PC-3 (cell line): ENCODE measurements at regions not wholly inside any gene's neighbourhood (a gene's known extent, or its start where the extent isn't known, plus 50 kb on each side); places are given as distances from the start of the nearest gene placed in this dataset.
"Not testable (repeated sequence)": the region's sequence is repeated elsewhere in the genome, so short reads cannot be mapped to it uniquely, and the experiment has no call there.

Experiments
- ATAC-seq: fragments of 200-7000 bp; cut with Tn5 transposase; 2 replicates; pipeline ENCODE4 v1.9.1; 2020; ENCODE audit warnings: mild to moderate bottlenecking, moderate library complexity
- BruUV-seq: library from RNA; stranded (reverse); fragments of 400-500 nt; replicated peaks from 2 replicates; lab custom pipeline; 2021; lab: Mats Ljungman, UMichigan
- CTCF ChIA-PET: fragments of 300-600 bp; sonication (Branson Sonifier 250); formaldehyde crosslinking; loops from one replicate; lab custom pipeline; 2022; ENCODE audit warnings: antibody characterized with exemption; lab: Charles Lee
- POLR2A ChIA-PET: fragments of 300-600 bp; sonication (Branson Sonifier 250); formaldehyde crosslinking; loops from one replicate; lab custom pipeline; 2022; ENCODE audit warnings: antibody characterized with exemption; ENCODE audit not compliant: unreplicated experiment; lab: Charles Lee
- DNase-seq: peaks from one replicate; pipeline ENCODE4 v3.0.0-alpha.2; 2015
- H2AFZ ChIP-seq: fragments of 300-600 bp; sonication (generic); 2 replicates; pipeline ENCODE4 v1.6.0; 2016; ENCODE audit warnings: antibody characterized with exemption, low read length
- H3F3A ChIP-seq: fragments of 300-600 bp; sonication (generic); one replicate; pipeline ENCODE4 v1.6.0; 2017; ENCODE audit warnings: antibody characterized with exemption, low read length, control low read depth, mild to moderate bottlenecking; ENCODE audit not compliant: unreplicated experiment
- H3K27ac ChIP-seq: fragments of 300-600 bp; sonication (generic); 2 replicates; pipeline ENCODE4 v1.5.1; 2016; ENCODE audit warnings: mild to moderate bottlenecking, low read length
- H3K27me3 ChIP-seq: fragments of 300-600 bp; sonication (generic); 2 replicates; pipeline ENCODE4 v1.6.1; 2016; ENCODE audit warnings: low read length, mixed read lengths
- H3K36me3 ChIP-seq: fragments of 300-600 bp; sonication (generic); 2 replicates; pipeline ENCODE4 v1.6.1; 2016; ENCODE audit warnings: low read depth, mixed run types, low read length, mixed read lengths
- H3K4me1 ChIP-seq: fragments of 300-600 bp; sonication (generic); 2 replicates; pipeline ENCODE4 v1.5.1; 2016; ENCODE audit warnings: low read length; ENCODE audit not compliant: insufficient read depth
- H3K4me2 ChIP-seq: fragments of 300-600 bp; sonication (generic); 2 replicates; pipeline ENCODE4 v1.6.0; 2016; ENCODE audit warnings: low read length
- H3K4me3 ChIP-seq: fragments of 300-600 bp; sonication (generic); 2 replicates; pipeline ENCODE4 v1.5.1; 2016; ENCODE audit warnings: mild to moderate bottlenecking, low read length, mixed read lengths
- H3K79me2 ChIP-seq: fragments of 300-600 bp; sonication (generic); 2 replicates; pipeline ENCODE4 v1.6.1; 2017; ENCODE audit warnings: low read length, mixed read lengths
- H3K9ac ChIP-seq: fragments of 300-600 bp; sonication (generic); 2 replicates; pipeline ENCODE4 v1.6.0; 2016; ENCODE audit warnings: mild to moderate bottlenecking, low read length
- H3K9me2 ChIP-seq: fragments of 300-600 bp; sonication (generic); replicated peaks from 2 replicates; pipeline ENCODE4 v1.6.1; 2016; ENCODE audit warnings: mixed run types, low read length, mixed read lengths
- H3K9me3 ChIP-seq: fragments of 300-600 bp; sonication (generic); 2 replicates; pipeline ENCODE4 v1.6.1; 2016; ENCODE audit warnings: low read length, mixed read lengths
- H4K20me1 ChIP-seq: fragments of 300-600 bp; sonication (generic); 2 replicates; pipeline ENCODE4 v1.6.1; 2016; ENCODE audit warnings: low read length, mixed read lengths
- EZH2 ChIP-seq: fragments of 300-600 bp; sonication (generic); IDR thresholded peaks from one replicate; pipeline ENCODE4 v1.6.1; 2017; ENCODE audit warnings: antibody characterized with exemption, mild to moderate bottlenecking, low read length; ENCODE audit not compliant: unreplicated experiment
- EZH2phosphoT487 ChIP-seq: fragments of 300-600 bp; sonication (generic); IDR thresholded peaks from 2 replicates; pipeline ENCODE4 v1.6.1; 2018; ENCODE audit warnings: mild to moderate bottlenecking, antibody characterized with exemption, low read length, borderline replicate concordance
- intact Hi-C: fragments of 100-400 bp; cut with micrococcal nuclease; formaldehyde crosslinking; loops from 2 replicates; pipeline ENCODE4 v1.9.0; 2023
- TF ChIP-seq, protein P1 (sequence below): fragments of 300-600 bp; sonication (generic); conservative IDR thresholded peaks from 2 replicates; pipeline ENCODE4 v1.5.1; 2017; ENCODE audit warnings: antibody characterized with exemption, low read depth, mild to moderate bottlenecking, low read length

DNA sequence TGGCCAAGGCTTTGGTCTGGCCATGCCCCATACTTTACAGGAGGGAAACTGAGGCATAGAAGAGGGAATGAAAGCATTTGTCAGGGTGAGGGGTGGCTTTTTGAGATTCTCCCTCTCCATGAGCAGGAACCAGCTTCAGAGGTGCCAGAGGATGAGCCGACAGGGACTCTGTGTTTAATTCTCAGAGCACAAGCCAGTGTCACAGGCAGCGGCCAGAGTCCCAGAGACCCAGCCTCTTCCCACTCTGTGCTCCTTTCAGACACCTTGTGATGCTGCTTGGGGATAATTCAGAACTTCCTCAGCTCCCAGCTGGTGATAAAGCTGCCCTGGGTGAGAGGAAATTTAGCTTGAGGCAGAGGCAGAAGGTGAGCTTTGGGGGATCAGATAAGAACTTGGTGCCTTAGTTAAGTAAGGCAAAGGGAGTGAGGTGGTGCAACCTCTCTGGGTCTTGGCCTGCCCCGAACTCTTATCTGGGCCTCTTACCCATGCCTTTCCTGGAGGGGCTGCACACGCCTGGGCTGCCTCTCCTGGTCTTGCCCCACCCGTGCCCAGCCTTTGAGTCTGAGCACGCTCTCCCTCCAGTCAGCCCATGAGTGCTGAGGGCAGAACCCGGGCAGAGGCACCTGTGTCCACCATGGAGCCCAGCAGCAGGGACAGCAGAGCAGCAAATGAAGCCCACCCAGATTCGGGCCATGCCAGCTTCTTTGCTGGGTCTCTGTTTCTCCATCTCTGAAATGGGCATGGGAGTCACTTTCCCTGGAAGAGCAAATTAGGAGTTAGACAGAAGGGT, 175.6 kb upstream of the C1orf174 start:
- Histone ChIP-seq H3K9ac (no peak overlapping the region), H3K36me3 (no peaks in the 10 kb centered on the region), H3K27ac (no peak overlapping the region), H3F3A (no peaks in the 10 kb centered on the region), H3K9me2 (no peaks in the 10 kb centered on the region), H3K27me3 (peaks cover 45% of the 10 kb centered on the region), H3K4me2 (no peak overlapping the region), H3K4me1 (no peaks in the 10 kb centered on the region), H4K20me1 (no peaks in the 10 kb centered on the region), H3K9me3 (peaks cover 8% of the 10 kb centered on the region; the same call in 1 of the 2 replicates), H3K79me2 (no peaks in the 10 kb centered on the region), H3K4me3 (no peak overlapping the region), H2AFZ (no peak overlapping the region)
- ChIA-PET POLR2A (no interaction called here), CTCF (no interaction called here)
- ATAC-seq, result no peak
- TF ChIP-seq EZH2 (no peak), EZH2phosphoT487 (no peak)
- TF ChIP-seq, protein P1, sequence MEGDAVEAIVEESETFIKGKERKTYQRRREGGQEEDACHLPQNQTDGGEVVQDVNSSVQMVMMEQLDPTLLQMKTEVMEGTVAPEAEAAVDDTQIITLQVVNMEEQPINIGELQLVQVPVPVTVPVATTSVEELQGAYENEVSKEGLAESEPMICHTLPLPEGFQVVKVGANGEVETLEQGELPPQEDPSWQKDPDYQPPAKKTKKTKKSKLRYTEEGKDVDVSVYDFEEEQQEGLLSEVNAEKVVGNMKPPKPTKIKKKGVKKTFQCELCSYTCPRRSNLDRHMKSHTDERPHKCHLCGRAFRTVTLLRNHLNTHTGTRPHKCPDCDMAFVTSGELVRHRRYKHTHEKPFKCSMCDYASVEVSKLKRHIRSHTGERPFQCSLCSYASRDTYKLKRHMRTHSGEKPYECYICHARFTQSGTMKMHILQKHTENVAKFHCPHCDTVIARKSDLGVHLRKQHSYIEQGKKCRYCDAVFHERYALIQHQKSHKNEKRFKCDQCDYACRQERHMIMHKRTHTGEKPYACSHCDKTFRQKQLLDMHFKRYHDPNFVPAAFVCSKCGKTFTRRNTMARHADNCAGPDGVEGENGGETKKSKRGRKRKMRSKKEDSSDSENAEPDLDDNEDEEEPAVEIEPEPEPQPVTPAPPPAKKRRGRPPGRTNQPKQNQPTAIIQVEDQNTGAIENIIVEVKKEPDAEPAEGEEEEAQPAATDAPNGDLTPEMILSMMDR, result no peak
- BruUV-seq, result no TSS peak
- intact Hi-C loops, result no loop called here
- no peak for DNase-seq

DNA sequence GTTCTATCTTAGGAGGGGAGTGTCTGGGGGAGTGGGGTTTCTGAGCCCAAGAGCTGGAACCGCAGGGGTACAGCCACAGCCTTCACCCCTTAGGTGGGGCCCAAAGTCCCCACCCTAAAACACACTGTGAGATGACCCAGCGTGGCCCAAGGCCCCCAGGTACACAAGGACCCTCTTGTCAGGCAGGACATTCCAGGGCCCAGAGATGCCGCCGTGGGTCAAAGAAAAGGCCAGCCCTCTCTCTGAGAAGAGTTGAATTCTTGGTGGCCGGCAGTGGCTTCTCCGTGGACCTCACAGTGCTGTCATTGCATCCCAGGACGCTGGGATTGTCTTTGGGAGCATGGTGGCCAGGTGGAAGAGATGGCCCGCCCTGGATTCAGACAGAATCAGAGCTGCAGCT, 176.3 kb upstream of the C1orf174 start:
- Histone ChIP-seq H3K27me3 (peaks cover 40% of the 10 kb centered on the region), H3K4me3 (no peak overlapping the region), H3K9me2 (no peaks in the 10 kb centered on the region), H3K27ac (no peak overlapping the region), H3K4me1 (no peaks in the 10 kb centered on the region), H3K36me3 (no peaks in the 10 kb centered on the region), H2AFZ (no peak overlapping the region), H3F3A (no peaks in the 10 kb centered on the region), H4K20me1 (no peaks in the 10 kb centered on the region), H3K79me2 (no peaks in the 10 kb centered on the region), H3K9ac (no peak overlapping the region), H3K9me3 (peaks cover 8% of the 10 kb centered on the region; the same call in 1 of the 2 replicates), H3K4me2 (no peak overlapping the region)
- no TSS peak for BruUV-seq
- DNase-seq (no peak), ATAC-seq (no peak)
- ChIA-PET CTCF (no interaction called here), POLR2A (no interaction called here)
- intact Hi-C loops, result no loop called here
- TF ChIP-seq EZH2phosphoT487 (no peak), EZH2 (no peak)
- TF ChIP-seq, protein P1, result no peak

DNA sequence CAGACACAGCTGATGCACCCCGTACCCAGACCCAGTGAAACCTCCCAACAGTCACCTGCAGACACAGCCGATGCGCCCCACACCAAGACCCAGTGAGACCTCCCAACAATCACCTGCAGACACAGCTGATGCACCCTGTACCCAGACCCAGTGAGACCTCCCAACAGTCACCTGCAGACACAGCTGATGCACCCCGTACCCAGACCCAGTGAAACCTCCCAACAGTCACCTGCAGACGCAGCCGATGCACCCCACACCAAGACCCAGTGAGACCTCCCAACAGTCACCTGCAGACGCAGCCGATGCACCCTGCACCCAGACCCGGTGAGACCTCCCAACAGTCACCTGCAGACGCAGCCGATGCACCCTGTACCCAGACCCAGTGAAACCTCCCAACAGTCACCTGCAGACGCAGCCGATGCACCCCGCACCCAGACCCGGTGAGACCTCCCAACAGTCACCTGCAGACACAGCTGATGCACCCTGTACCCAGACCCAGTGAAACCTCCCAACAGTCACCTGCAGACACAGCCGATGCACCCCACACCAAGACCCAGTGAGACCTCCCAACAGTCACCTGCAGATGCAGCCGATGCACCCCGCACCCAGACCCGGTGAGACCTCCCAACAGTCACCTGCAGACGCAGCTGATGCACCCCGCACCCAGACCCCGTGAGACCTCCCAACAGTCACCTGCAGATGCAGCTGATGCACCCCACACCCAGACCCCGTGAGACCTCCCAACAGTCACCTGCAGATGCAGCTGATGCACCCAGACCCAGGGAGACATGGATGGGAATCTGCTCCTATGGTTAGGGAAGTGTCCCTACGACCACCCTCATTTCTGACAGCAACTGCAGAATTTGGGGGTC, 178.3 kb upstream of the C1orf174 start:
- H3K4me1 ChIP-seq, H3K27ac ChIP-seq, CTCF ChIA-PET, DNase-seq, POLR2A ChIA-PET, H3F3A ChIP-seq, H3K9me2 ChIP-seq, H3K36me3 ChIP-seq, H3K79me2 ChIP-seq, ATAC-seq, H3K9ac ChIP-seq, BruUV-seq, H2AFZ ChIP-seq, H3K9me3 ChIP-seq, H3K4me2 ChIP-seq, intact Hi-C loops, H3K4me3 ChIP-seq, H4K20me1 ChIP-seq: not testable (repeated sequence)
- H3K27me3 ChIP-seq, result peaks cover 39% of the 10 kb centered on the region
